ENCODE measurements at regions not wholly inside any gene's neighbourhood (a gene's known extent, or its start where the extent isn't known, plus 50 kb on each side); places are given as distances from the start of the nearest gene placed in this dataset.

GRCh38 chr1:195326325-195326724, 1281.9 kb downstream of the KCNT2 start:
- Histone ChIP-seq H3K4me3 (no peak overlapping the region), H3K36me3 (ENCODE audit: control insufficient read depth, insufficient read depth, low read length) (no peaks in the 10 kb centered on the region), H3K9me3 (replicated peaks; ENCODE audit: control insufficient read depth, insufficient read depth, low read depth, low read length) (no peaks in the 10 kb centered on the region), H3K27ac (ENCODE audit: extremely low read depth, low read depth, low read length) (no peak overlapping the region), H4K20me1 (replicated peaks; ENCODE audit: control insufficient read depth, insufficient read depth, low read length) (no peaks in the 10 kb centered on the region), H3K9me1 (ENCODE audit: control insufficient read depth, insufficient read depth, low read length) (no peaks in the 10 kb centered on the region), H3K79me2 (ENCODE audit: control insufficient read depth, insufficient read depth, low read length) (no peaks in the 10 kb centered on the region), H2AFZ (ENCODE audit: low read depth, low read length) (no peak overlapping the region), H3K27me3 (ENCODE audit: control insufficient read depth in 2 of 2, insufficient read depth in 2 of 2, low read length in 2 of 2) (no peaks in the 10 kb centered on the region), H3K9ac (ENCODE audit: insufficient read depth in 1 of 2, low read depth in 2 of 2, low read length in 2 of 2) (no peak overlapping the region), H3K4me1 (replicated peaks in 1 of 2; ENCODE audit: control insufficient read depth in 2 of 2, insufficient read depth in 2 of 2, low read length in 2 of 2) (no peaks in the 10 kb centered on the region), H3K4me2 (ENCODE audit: insufficient read depth, low read length) (no peak overlapping the region)
- intact Hi-C loops (cut with micrococcal nuclease): no loop called here
- ATAC-seq (no peak), DNase-seq (ENCODE audit: extremely low read depth in 1 of 4, low spot score in 3 of 4) (no peak), FAIRE-seq (no peak)
- in situ Hi-C loops (cut with MboI): no loop called here
- 0% methylated on average over 1 of the region's 1 CpG for WGBS (ENCODE audit: insufficient coverage, low coverage, missing lambda C conversion rate)
- TF ChIP-seq ARHGAP35 (IDR thresholded peaks at IDR 0.05; ENCODE audit: partially characterized antibody): no peak
- ChIA-PET CTCF (ENCODE audit: low intra/inter-chr PET ratio) (no interaction called here), POLR2A (no interaction called here)
- no TSS peak for BruUV-seq (replicated peaks)

GRCh38 chr1:195325181-195325580, 1283.1 kb downstream of the KCNT2 start:
- in situ Hi-C loops (cut with MboI): no loop called here
- no TSS peak for BruUV-seq (replicated peaks)
- Histone ChIP-seq H3K27ac (ENCODE audit: extremely low read depth, low read depth, low read length) (no peak overlapping the region), H3K4me1 (replicated peaks in 1 of 2; ENCODE audit: control insufficient read depth in 2 of 2, insufficient read depth in 2 of 2, low read length in 2 of 2) (no peaks in the 10 kb centered on the region), H2AFZ (ENCODE audit: low read depth, low read length) (no peak overlapping the region), H3K4me3 (no peak overlapping the region), H4K20me1 (replicated peaks; ENCODE audit: control insufficient read depth, insufficient read depth, low read length) (no peaks in the 10 kb centered on the region), H3K36me3 (ENCODE audit: control insufficient read depth, insufficient read depth, low read length) (no peaks in the 10 kb centered on the region), H3K4me2 (ENCODE audit: insufficient read depth, low read length) (no peak overlapping the region), H3K27me3 (ENCODE audit: control insufficient read depth in 2 of 2, insufficient read depth in 2 of 2, low read length in 2 of 2) (no peaks in the 10 kb centered on the region), H3K9me3 (replicated peaks; ENCODE audit: control insufficient read depth, insufficient read depth, low read depth, low read length) (no peaks in the 10 kb centered on the region), H3K9me1 (ENCODE audit: control insufficient read depth, insufficient read depth, low read length) (no peaks in the 10 kb centered on the region), H3K79me2 (ENCODE audit: control insufficient read depth, insufficient read depth, low read length) (no peaks in the 10 kb centered on the region), H3K9ac (ENCODE audit: insufficient read depth in 1 of 2, low read depth in 2 of 2, low read length in 2 of 2) (no peak overlapping the region)
- ATAC-seq (no peak), DNase-seq (ENCODE audit: extremely low read depth in 1 of 4, low spot score in 3 of 4) (no peak), FAIRE-seq (no peak)
- WGBS (ENCODE audit: insufficient coverage, low coverage, missing lambda C conversion rate): 13% methylated on average over 12 of the region's 12 CpGs
- intact Hi-C loops (cut with micrococcal nuclease): no loop called here
- CTCF ChIA-PET (ENCODE audit: low intra/inter-chr PET ratio): no interaction called here
- POLR2A ChIA-PET: no interaction called here
- no peak for TF ChIP-seq ZNF143 (CRISPR knock-in tag; IDR thresholded peaks at IDR 0.05)
- TF ChIP-seq ZNF407 (IDR thresholded peaks at IDR 0.05; ENCODE audit: low read depth): no peak
- no peak for TF ChIP-seq SMC3 (conservative IDR thresholded peaks at IDR 0.05; ENCODE audit: insufficient read depth, low read depth, low read length)
- no peak for TF ChIP-seq MYBL2 (IDR thresholded peaks at IDR 0.05; ENCODE audit: low read depth)
- no peak for TF ChIP-seq MYBL2 (CRISPR knock-in tag; IDR thresholded peaks at IDR 0.05; ENCODE audit: borderline replicate concordance)
- no peak for TF ChIP-seq FOXA3 (CRISPR knock-in tag; conservative IDR thresholded peaks at IDR 0.05 in 1 of 2, IDR thresholded peaks at IDR 0.05 in 1 of 2)
- TF ChIP-seq TAF9B (IDR thresholded peaks at IDR 0.05; ENCODE audit: partially characterized antibody): no peak

Data from K562 (cell line).